Activated CD4-positive, alpha-beta T cell treated with anti-CD3 and anti-CD28 coated beads, Interleukin-2, amount 10 ng/mL, durations not matched to agents 7 days and 5 days (primary cell): ENCODE measurements at regions not wholly inside any gene's neighbourhood (a gene's known extent, or its start where the extent isn't known, plus 50 kb on each side); places are given as distances from the start of the nearest gene placed in this dataset.
"Not testable (repeated sequence)": the region's sequence is repeated elsewhere in the genome, so short reads cannot be mapped to it uniquely, and the experiment has no call there.

ENCODE experiments used
- CTCF ChIA-PET: fragments of 350-600 bp; sonication (Branson Sonifier 250); formaldehyde crosslinking; loops from one replicate; lab custom pipeline; 2021; ENCODE audit warnings: antibody characterized with exemption; lab: Charles Lee
- POLR2A ChIA-PET: fragments of 350-600 bp; sonication (Branson Sonifier 250); formaldehyde crosslinking; loops from one replicate; lab custom pipeline; 2021; ENCODE audit warnings: antibody characterized with exemption; lab: Charles Lee
- DNase-seq: peaks from one replicate; pipeline ENCODE4 v3.0.0-alpha.2; 2020
- H3K27ac Mint-ChIP-seq: one replicate; pipeline ENCODE4 v1.8.0; 2021; ENCODE audit warnings: mild to moderate bottlenecking, moderate library complexity, mixed read lengths
- H3K27me3 Mint-ChIP-seq: one replicate; pipeline ENCODE4 v1.8.0; 2021; ENCODE audit warnings: mixed read lengths
- H3K36me3 Mint-ChIP-seq: one replicate; pipeline ENCODE4 v1.8.0; 2021; ENCODE audit warnings: low read depth, mixed read lengths
- H3K4me1 Mint-ChIP-seq: one replicate; pipeline ENCODE4 v1.8.0; 2021; ENCODE audit warnings: mixed read lengths
- H3K4me3 Mint-ChIP-seq: one replicate; pipeline ENCODE4 v1.8.0; 2021; ENCODE audit warnings: mild to moderate bottlenecking, moderate library complexity, mixed read lengths
- H3K9me3 Mint-ChIP-seq: one replicate; pipeline ENCODE4 v1.8.0; 2021; ENCODE audit warnings: mixed read lengths

- no peak for DNase-seq
- Mint-ChIP-seq H3K9me3 (no peaks in the 10 kb centered on the region), H3K4me1 (no peaks in the 10 kb centered on the region), H3K4me3 (no peak overlapping the region), H3K27me3 (no peaks in the 10 kb centered on the region), H3K36me3 (no peaks in the 10 kb centered on the region), H3K27ac (no peak overlapping the region)
- POLR2A ChIA-PET, result no interaction called here
- CTCF ChIA-PET, result no interaction called here
Measured at GRCh38 chr4:162865102-162865501, 301.6 kb downstream of the NAF1 start.

- no peaks in the 10 kb centered on the region for H3K9me3 Mint-ChIP-seq
- no peak for DNase-seq
- ChIA-PET CTCF (no interaction called here), POLR2A (no interaction called here)
- H3K27ac Mint-ChIP-seq, result no peak overlapping the region
- H3K4me1 Mint-ChIP-seq, result no peaks in the 10 kb centered on the region
- no peaks in the 10 kb centered on the region for H3K36me3 Mint-ChIP-seq
- H3K4me3 Mint-ChIP-seq, result no peak overlapping the region
- H3K27me3 Mint-ChIP-seq, result no peaks in the 10 kb centered on the region
Measured at GRCh38 chr4:162853788-162854187, 312.9 kb downstream of the NAF1 start.

- no peaks in the 10 kb centered on the region for H3K9me3 Mint-ChIP-seq
- H3K27ac Mint-ChIP-seq, result no peak overlapping the region
- no peak for DNase-seq
- ChIA-PET CTCF (no interaction called here), POLR2A (no interaction called here)
- no peak overlapping the region for H3K4me3 Mint-ChIP-seq
- H3K36me3 Mint-ChIP-seq, result no peaks in the 10 kb centered on the region
- no peaks in the 10 kb centered on the region for H3K4me1 Mint-ChIP-seq
- H3K27me3 Mint-ChIP-seq, result no peaks in the 10 kb centered on the region
Measured at GRCh38 chr4:162852642-162853041, 314.0 kb downstream of the NAF1 start.

GRCh38 chr4:162851241-162851758 lies 315.4 kb downstream of the NAF1 start:
- DNase-seq, H3K9me3 Mint-ChIP-seq, POLR2A ChIA-PET, H3K36me3 Mint-ChIP-seq, H3K27ac Mint-ChIP-seq, H3K4me1 Mint-ChIP-seq, H3K27me3 Mint-ChIP-seq, CTCF ChIA-PET, H3K4me3 Mint-ChIP-seq: not testable (repeated sequence)

- ChIA-PET POLR2A (no interaction called here), CTCF (no interaction called here)
- Mint-ChIP-seq H3K4me3 (no peak overlapping the region), H3K27ac (no peak overlapping the region), H3K36me3 (no peaks in the 10 kb centered on the region), H3K9me3 (no peaks in the 10 kb centered on the region), H3K4me1 (no peaks in the 10 kb centered on the region), H3K27me3 (no peaks in the 10 kb centered on the region)
- no peak for DNase-seq
Measured at GRCh38 chr4:162849937-162850336, 316.8 kb downstream of the NAF1 start.

GRCh38 chr4:162847945-162848549 lies 318.6 kb downstream of the NAF1 start:
- Mint-ChIP-seq H3K9me3 (no peaks in the 10 kb centered on the region), H3K27ac (no peak overlapping the region), H3K4me3 (no peak overlapping the region), H3K27me3 (no peaks in the 10 kb centered on the region), H3K36me3 (no peaks in the 10 kb centered on the region), H3K4me1 (no peaks in the 10 kb centered on the region)
- ChIA-PET POLR2A (no interaction called here), CTCF (no interaction called here)
- no peak for DNase-seq

GRCh38 chr4:162841753-162842152 lies 324.9 kb downstream of the NAF1 start:
- no peaks in the 10 kb centered on the region for H3K4me1 Mint-ChIP-seq
- ChIA-PET POLR2A (no interaction called here), CTCF (no interaction called here)
- no peaks in the 10 kb centered on the region for H3K9me3 Mint-ChIP-seq
- no peak overlapping the region for H3K4me3 Mint-ChIP-seq
- no peaks in the 10 kb centered on the region for H3K36me3 Mint-ChIP-seq
- no peak overlapping the region for H3K27ac Mint-ChIP-seq
- H3K27me3 Mint-ChIP-seq, result no peaks in the 10 kb centered on the region
- DNase-seq, result no peak

- Mint-ChIP-seq H3K27me3 (no peaks in the 10 kb centered on the region), H3K4me3 (no peak overlapping the region), H3K4me1 (no peaks in the 10 kb centered on the region), H3K36me3 (no peaks in the 10 kb centered on the region), H3K9me3 (peaks cover 2% of the 10 kb centered on the region), H3K27ac (no peak overlapping the region)
- no peak for DNase-seq
- CTCF ChIA-PET, result no interaction called here
- POLR2A ChIA-PET, result no interaction called here
Measured at GRCh38 chr4:162839814-162840213, 326.9 kb downstream of the NAF1 start.

GRCh38 chr4:162838671-162839070 lies 328.0 kb downstream of the NAF1 start:
- Mint-ChIP-seq H3K4me1 (no peaks in the 10 kb centered on the region), H3K27ac (no peak overlapping the region), H3K27me3 (no peaks in the 10 kb centered on the region), H3K9me3 (peaks cover 2% of the 10 kb centered on the region), H3K36me3 (no peaks in the 10 kb centered on the region), H3K4me3 (no peak overlapping the region)
- POLR2A ChIA-PET, result no interaction called here
- CTCF ChIA-PET, result no interaction called here
- no peak for DNase-seq

GRCh38 chr4:162837679-162838078 lies 329.0 kb downstream of the NAF1 start:
- ChIA-PET CTCF (no interaction called here), POLR2A (no interaction called here)
- no peaks in the 10 kb centered on the region for H3K36me3 Mint-ChIP-seq
- H3K4me3 Mint-ChIP-seq, result no peak overlapping the region
- H3K9me3 Mint-ChIP-seq, result peaks cover 2% of the 10 kb centered on the region
- H3K27me3 Mint-ChIP-seq, result no peaks in the 10 kb centered on the region
- no peak for DNase-seq
- no peaks in the 10 kb centered on the region for H3K4me1 Mint-ChIP-seq
- H3K27ac Mint-ChIP-seq, result no peak overlapping the region

GRCh38 chr4:162837241-162837640 lies 329.4 kb downstream of the NAF1 start:
- Mint-ChIP-seq H3K27ac (no peak overlapping the region), H3K27me3 (no peaks in the 10 kb centered on the region), H3K4me3 (no peak overlapping the region), H3K4me1 (no peaks in the 10 kb centered on the region), H3K9me3 (peaks cover 2% of the 10 kb centered on the region), H3K36me3 (no peaks in the 10 kb centered on the region)
- DNase-seq, result no peak
- POLR2A ChIA-PET, result no interaction called here
- CTCF ChIA-PET, result no interaction called here

GRCh38 chr4:162836773-162837172 lies 329.9 kb downstream of the NAF1 start:
- Mint-ChIP-seq H3K27ac (no peak overlapping the region), H3K36me3 (no peaks in the 10 kb centered on the region), H3K27me3 (no peaks in the 10 kb centered on the region), H3K9me3 (peaks cover 2% of the 10 kb centered on the region), H3K4me1 (no peaks in the 10 kb centered on the region), H3K4me3 (no peak overlapping the region)
- CTCF ChIA-PET, result no interaction called here
- no peak for DNase-seq
- POLR2A ChIA-PET, result no interaction called here

GRCh38 chr4:162836258-162836657 lies 330.4 kb downstream of the NAF1 start:
- not testable (repeated sequence) for H3K27ac Mint-ChIP-seq

GRCh38 chr4:162830899-162831298 lies 335.8 kb downstream of the NAF1 start:
- no peaks in the 10 kb centered on the region for H3K4me1 Mint-ChIP-seq
- POLR2A ChIA-PET, result no interaction called here
- CTCF ChIA-PET, result interaction anchor here (0.6 kb wide), 1 partner anchor 26 kb away, joined by 3 read pairs; no protein-coding TSS in a partner anchor
- DNase-seq, result no peak
- peaks cover 1% of the 10 kb centered on the region for H3K9me3 Mint-ChIP-seq
- H3K27me3 Mint-ChIP-seq, result no peaks in the 10 kb centered on the region
- no peaks in the 10 kb centered on the region for H3K36me3 Mint-ChIP-seq
- no peak overlapping the region for H3K4me3 Mint-ChIP-seq
- no peak overlapping the region for H3K27ac Mint-ChIP-seq

More at GRCh38 chr4:162836258-162836657, 330.4 kb downstream of the NAF1 start:
- DNase-seq, POLR2A ChIA-PET, H3K4me1 Mint-ChIP-seq, CTCF ChIA-PET, H3K9me3 Mint-ChIP-seq, H3K4me3 Mint-ChIP-seq, H3K36me3 Mint-ChIP-seq, H3K27me3 Mint-ChIP-seq: not testable (repeated sequence)
